ENCODE measurements at regions not wholly inside any gene's neighbourhood (a gene's known extent, or its start where the extent isn't known, plus 50 kb on each side); places are given as distances from the start of the nearest gene placed in this dataset.

GRCh38 chr16:63980763-63981162 is 1141.1 kb downstream of the CDH11 start:
- TF ChIP-seq POLR2A (IDR thresholded peaks at IDR 0.05) (no peak), CTCF (IDR thresholded peaks at IDR 0.05) (no peak)

All from uterus (tissue), 2 donors.